ENCODE measurements at regions not wholly inside any gene's neighbourhood (a gene's known extent, or its start where the extent isn't known, plus 50 kb on each side); places are given as distances from the start of the nearest gene placed in this dataset.

GRCh38 chr14:101221549-101222160 lies 318.1 kb upstream of the RTL1 start:
- Histone ChIP-seq H2AFZ (ENCODE audit: low read depth, low read length) (no peak overlapping the region), H3K36me3 (replicated peaks; ENCODE audit: low read depth, low read length) (no peaks in the 10 kb centered on the region), H3K27me3 (ENCODE audit: low read depth, low read length) (no peaks in the 10 kb centered on the region), H3K4me2 (ENCODE audit: low read length) (no peak overlapping the region), H3K9ac (ENCODE audit: low read length) (no peak overlapping the region), H3K27ac (ENCODE audit: low read length) (no peak overlapping the region), H3K79me2 (ENCODE audit: low read length) (no peaks in the 10 kb centered on the region), H3K4me1 (ENCODE audit: low read length) (no peaks in the 10 kb centered on the region), H4K20me1 (ENCODE audit: insufficient read depth, low read length) (no peaks in the 10 kb centered on the region), H3K4me3 (ENCODE audit: low read length) (no peak overlapping the region), H3K9me3 (ENCODE audit: insufficient read depth, low read length) (no peaks in the 10 kb centered on the region)
- TF ChIP-seq EZH2phosphoT487 (IDR thresholded peaks at IDR 0.05; ENCODE audit: low read depth), result no peak
- no peak for TF ChIP-seq CTCF (IDR thresholded peaks at IDR 0.05; ENCODE audit: low read depth, low read length)

GRCh38 chr14:101222362-101223070 lies 319.0 kb upstream of the RTL1 start:
- Histone ChIP-seq H3K9ac (ENCODE audit: low read length) (no peak overlapping the region), H3K79me2 (ENCODE audit: low read length) (no peaks in the 10 kb centered on the region), H3K27ac (ENCODE audit: low read length) (no peak overlapping the region), H3K9me3 (ENCODE audit: insufficient read depth, low read length) (no peaks in the 10 kb centered on the region), H4K20me1 (ENCODE audit: insufficient read depth, low read length) (no peaks in the 10 kb centered on the region), H3K4me1 (ENCODE audit: low read length) (no peaks in the 10 kb centered on the region), H3K27me3 (ENCODE audit: low read depth, low read length) (no peaks in the 10 kb centered on the region), H2AFZ (ENCODE audit: low read depth, low read length) (no peak overlapping the region), H3K4me2 (ENCODE audit: low read length) (no peak overlapping the region), H3K36me3 (replicated peaks; ENCODE audit: low read depth, low read length) (no peaks in the 10 kb centered on the region), H3K4me3 (ENCODE audit: low read length) (no peak overlapping the region)
- TF ChIP-seq EZH2phosphoT487 (IDR thresholded peaks at IDR 0.05; ENCODE audit: low read depth), result no peak
- TF ChIP-seq CTCF (IDR thresholded peaks at IDR 0.05; ENCODE audit: low read depth, low read length), result no peak

GRCh38 chr14:101223127-101223526 lies 319.6 kb upstream of the RTL1 start:
- H3K9ac ChIP-seq (ENCODE audit: low read length), result no peak overlapping the region
- no peak overlapping the region for H3K27ac ChIP-seq (ENCODE audit: low read length)
- H3K79me2 ChIP-seq (ENCODE audit: low read length), result no peaks in the 10 kb centered on the region

More at GRCh38 chr14:101223127-101223526, 319.6 kb upstream of the RTL1 start:
- Histone ChIP-seq H3K9me3 (ENCODE audit: insufficient read depth, low read length) (no peaks in the 10 kb centered on the region), H3K4me2 (ENCODE audit: low read length) (no peak overlapping the region), H2AFZ (ENCODE audit: low read depth, low read length) (no peak overlapping the region), H3K36me3 (replicated peaks; ENCODE audit: low read depth, low read length) (no peaks in the 10 kb centered on the region), H3K27me3 (ENCODE audit: low read depth, low read length) (no peaks in the 10 kb centered on the region), H3K4me3 (ENCODE audit: low read length) (no peak overlapping the region), H4K20me1 (ENCODE audit: insufficient read depth, low read length) (no peaks in the 10 kb centered on the region), H3K4me1 (ENCODE audit: low read length) (no peaks in the 10 kb centered on the region)
- TF ChIP-seq EZH2phosphoT487 (IDR thresholded peaks at IDR 0.05; ENCODE audit: low read depth) (no peak), CTCF (IDR thresholded peaks at IDR 0.05; ENCODE audit: low read depth, low read length) (no peak)

All from OCI-LY3 (cell line).